Esophagus muscularis mucosa (tissue), 3 donors: ENCODE measurements at regions not wholly inside any gene's neighbourhood (a gene's known extent, or its start where the extent isn't known, plus 50 kb on each side); places are given as distances from the start of the nearest gene placed in this dataset.

Experiments
- POLR2AphosphoS5 ChIP-seq, 2 donors: sonication (generic); formaldehyde crosslinking; IDR thresholded peaks; one replicate each; pipeline ENCODE4 v1.6.1; 2017; ENCODE audit warnings: antibody characterized with exemption in 2 of 2
- TF ChIP-seq, protein P1 (sequence below), 3 experiments: fragments of 200-600 bp in 2 of 3; fragments of 450-650 bp in 1 of 3; sonication (generic) in 2 of 3; IDR thresholded peaks; one replicate each; pipeline ENCODE4 v1.5.1; 2017 to 2019; ENCODE audit warnings: antibody characterized with exemption in 3 of 3, mild to moderate bottlenecking in 2 of 3, moderate library complexity in 1 of 3

DNA sequence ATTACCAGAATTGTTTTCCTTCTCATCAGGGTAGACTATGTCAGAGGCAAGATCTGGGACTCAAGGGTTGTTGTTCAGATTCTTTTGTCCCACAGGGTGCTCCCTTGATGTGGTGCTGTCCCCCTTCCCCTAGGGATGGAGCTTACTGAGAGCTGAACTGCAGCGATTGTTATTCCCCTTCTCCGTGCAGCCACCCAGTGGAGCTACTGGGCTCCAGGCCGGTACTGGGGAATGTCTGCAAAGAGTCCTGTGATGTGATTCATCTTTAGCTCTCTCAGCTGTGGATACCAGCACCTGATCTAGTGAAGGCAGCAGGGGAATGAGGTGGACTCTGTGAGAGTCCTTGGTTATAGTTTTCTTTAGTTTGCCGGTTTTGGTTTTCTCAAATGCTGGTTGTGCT, 247.4 kb upstream of the HAND2 start:
- TF ChIP-seq, protein P1, sequence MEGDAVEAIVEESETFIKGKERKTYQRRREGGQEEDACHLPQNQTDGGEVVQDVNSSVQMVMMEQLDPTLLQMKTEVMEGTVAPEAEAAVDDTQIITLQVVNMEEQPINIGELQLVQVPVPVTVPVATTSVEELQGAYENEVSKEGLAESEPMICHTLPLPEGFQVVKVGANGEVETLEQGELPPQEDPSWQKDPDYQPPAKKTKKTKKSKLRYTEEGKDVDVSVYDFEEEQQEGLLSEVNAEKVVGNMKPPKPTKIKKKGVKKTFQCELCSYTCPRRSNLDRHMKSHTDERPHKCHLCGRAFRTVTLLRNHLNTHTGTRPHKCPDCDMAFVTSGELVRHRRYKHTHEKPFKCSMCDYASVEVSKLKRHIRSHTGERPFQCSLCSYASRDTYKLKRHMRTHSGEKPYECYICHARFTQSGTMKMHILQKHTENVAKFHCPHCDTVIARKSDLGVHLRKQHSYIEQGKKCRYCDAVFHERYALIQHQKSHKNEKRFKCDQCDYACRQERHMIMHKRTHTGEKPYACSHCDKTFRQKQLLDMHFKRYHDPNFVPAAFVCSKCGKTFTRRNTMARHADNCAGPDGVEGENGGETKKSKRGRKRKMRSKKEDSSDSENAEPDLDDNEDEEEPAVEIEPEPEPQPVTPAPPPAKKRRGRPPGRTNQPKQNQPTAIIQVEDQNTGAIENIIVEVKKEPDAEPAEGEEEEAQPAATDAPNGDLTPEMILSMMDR (IDR thresholded peaks at IDR 0.05) = no peak
- TF ChIP-seq POLR2AphosphoS5 (IDR thresholded peaks at IDR 0.05) = no peak
